WTC11 (cell line): ENCODE measurements at regions not wholly inside any gene's neighbourhood (a gene's known extent, or its start where the extent isn't known, plus 50 kb on each side); places are given as distances from the start of the nearest gene placed in this dataset.

Source experiments
- ATAC-seq: fragments of 200-7000 bp; cut with Tn5 transposase; 2 replicates; pipeline ENCODE4 v1.10.0; 2021; ENCODE audit warnings: mild to moderate bottlenecking, moderate library complexity
- CTCF ChIA-PET: fragments of 300-600 bp; sonication (Branson Sonifier 250); formaldehyde crosslinking; loops from one replicate; lab custom pipeline; 2021; ENCODE audit warnings: antibody characterized with exemption; lab: Charles Lee
- POLR2A ChIA-PET: fragments of 350-600 bp; sonication (Branson Sonifier 250); formaldehyde crosslinking; loops from one replicate; lab custom pipeline; 2021; ENCODE audit warnings: antibody characterized with exemption; lab: Charles Lee
- DNase-seq: peaks from one replicate; pipeline ENCODE4 v3.0.0; 2021; ENCODE audit warnings: low spot score
- H3K27ac Mint-ChIP-seq: 2 replicates; pipeline ENCODE4 v1.8.0; 2021; ENCODE audit warnings: mixed read lengths
- H3K27me3 Mint-ChIP-seq: 2 replicates; pipeline ENCODE4 v1.8.0; 2021; ENCODE audit warnings: low read depth, mild to moderate bottlenecking, moderate library complexity, mixed read lengths
- H3K36me3 Mint-ChIP-seq: 2 replicates; pipeline ENCODE4 v1.8.0; 2021; ENCODE audit warnings: mixed read lengths
- H3K4me1 Mint-ChIP-seq: 2 replicates; pipeline ENCODE4 v1.8.0; 2022; ENCODE audit warnings: mixed read lengths
- H3K4me3 Mint-ChIP-seq: 2 replicates; pipeline ENCODE4 v1.8.0; 2021; ENCODE audit warnings: mild to moderate bottlenecking, moderate library complexity, mixed read lengths
- H3K9me3 Mint-ChIP-seq: 2 replicates; pipeline ENCODE4 v1.8.0; 2021; ENCODE audit warnings: mixed read lengths
- CREB1 ChIP-seq: sonication (generic); formaldehyde crosslinking; IDR thresholded peaks from 2 replicates; pipeline ENCODE4 v1.8.0; 2023; ENCODE audit warnings: mild to moderate bottlenecking, missing genetic modification reagents
- FOXJ3 ChIP-seq: sonication (generic); formaldehyde crosslinking; IDR thresholded peaks from 2 replicates; pipeline ENCODE4 v1.9.0; 2021; ENCODE audit warnings: missing genetic modification reagents, mild to moderate bottlenecking, borderline replicate concordance
- FOXK1 ChIP-seq: sonication (generic); formaldehyde crosslinking; IDR thresholded peaks from 2 replicates; pipeline ENCODE4 v1.8.0; 2022; ENCODE audit warnings: mild to moderate bottlenecking, moderate library complexity, missing genetic modification reagents
- GABPB1 ChIP-seq: sonication (generic); formaldehyde crosslinking; IDR thresholded peaks from 2 replicates; pipeline ENCODE4 v1.8.1; 2023; ENCODE audit warnings: mild to moderate bottlenecking, missing genetic modification reagents
- GRHL2 ChIP-seq: fragments of 250-450 bp; sonication (Bioruptor Pico); IDR thresholded peaks from 2 replicates; pipeline ENCODE4 v1.8.0; 2022; ENCODE audit warnings: mild to moderate bottlenecking, moderate library complexity; ENCODE audit not compliant: insufficient replicate concordance, severe bottlenecking
- GTF2I ChIP-seq: fragments of 250-450 bp; sonication (Bioruptor Pico); conservative IDR thresholded peaks from 2 replicates; pipeline ENCODE4 v1.4.0; 2021; ENCODE audit warnings: mild to moderate bottlenecking
- NFATC4 ChIP-seq: fragments of 250-450 bp; sonication (Bioruptor Pico); IDR thresholded peaks from 2 replicates; pipeline ENCODE4 v1.9.0; 2021; ENCODE audit warnings: mild to moderate bottlenecking
- NFE2L1 ChIP-seq: sonication (generic); formaldehyde crosslinking; IDR thresholded peaks from 2 replicates; pipeline ENCODE4 v1.8.1; 2023; ENCODE audit warnings: missing genetic modification reagents
- NR1H2 ChIP-seq: sonication (generic); formaldehyde crosslinking; IDR thresholded peaks from 2 replicates; pipeline ENCODE4 v1.9.0; 2021; ENCODE audit warnings: mild to moderate bottlenecking, moderate library complexity, missing genetic modification reagents
- RORB ChIP-seq: fragments of 250-450 bp; sonication (Bioruptor Pico); IDR thresholded peaks from 2 replicates; pipeline ENCODE4 v1.9.0; 2021; ENCODE audit warnings: mild to moderate bottlenecking
- TEAD4 ChIP-seq: sonication (generic); formaldehyde crosslinking; IDR thresholded peaks from 2 replicates; pipeline ENCODE4 v1.8.0; 2022; ENCODE audit warnings: mild to moderate bottlenecking, missing genetic modification reagents
- ZNF219 ChIP-seq: sonication (generic); formaldehyde crosslinking; IDR thresholded peaks from 2 replicates; pipeline ENCODE4 v1.8.0; 2023; ENCODE audit warnings: missing genetic modification reagents, mild to moderate bottlenecking, borderline replicate concordance
- ZNF232 ChIP-seq: sonication (generic); formaldehyde crosslinking; IDR thresholded peaks from 2 replicates; pipeline ENCODE4 v1.8.0; 2022; ENCODE audit warnings: mild to moderate bottlenecking, missing genetic modification reagents
- ZNF317 ChIP-seq: sonication (generic); formaldehyde crosslinking; IDR thresholded peaks from 2 replicates; pipeline ENCODE4 v1.8.1; 2023; ENCODE audit warnings: low read depth, mild to moderate bottlenecking, moderate library complexity, missing genetic modification reagents, borderline replicate concordance
- ZNF396 ChIP-seq: fragments of 250-450 bp; sonication (Bioruptor Pico); IDR thresholded peaks from 2 replicates; pipeline ENCODE4 v1.8.0; 2021; ENCODE audit warnings: mild to moderate bottlenecking, moderate library complexity, borderline replicate concordance
- ZNF423 ChIP-seq: fragments of 250-450 bp; sonication (Bioruptor Pico); IDR thresholded peaks from 2 replicates; pipeline ENCODE4 v2.1.2; 2022; ENCODE audit warnings: mild to moderate bottlenecking, moderate library complexity
- TF ChIP-seq, protein P1 (sequence below): fragments of 200-600 bp; IDR thresholded peaks from 2 replicates; pipeline ENCODE4 v1.8.0; 2022; ENCODE audit warnings: antibody characterized with exemption
- TF ChIP-seq, protein P2 (sequence below): sonication (generic); formaldehyde crosslinking; IDR thresholded peaks from 2 replicates; pipeline ENCODE4 v1.8.0; 2023; ENCODE audit warnings: missing genetic modification reagents, mild to moderate bottlenecking, borderline replicate concordance
- TF ChIP-seq, protein P3 (sequence below): sonication (generic); formaldehyde crosslinking; IDR thresholded peaks from 2 replicates; pipeline ENCODE4 v1.8.0; 2022; ENCODE audit warnings: mild to moderate bottlenecking, missing genetic modification reagents

DNA sequence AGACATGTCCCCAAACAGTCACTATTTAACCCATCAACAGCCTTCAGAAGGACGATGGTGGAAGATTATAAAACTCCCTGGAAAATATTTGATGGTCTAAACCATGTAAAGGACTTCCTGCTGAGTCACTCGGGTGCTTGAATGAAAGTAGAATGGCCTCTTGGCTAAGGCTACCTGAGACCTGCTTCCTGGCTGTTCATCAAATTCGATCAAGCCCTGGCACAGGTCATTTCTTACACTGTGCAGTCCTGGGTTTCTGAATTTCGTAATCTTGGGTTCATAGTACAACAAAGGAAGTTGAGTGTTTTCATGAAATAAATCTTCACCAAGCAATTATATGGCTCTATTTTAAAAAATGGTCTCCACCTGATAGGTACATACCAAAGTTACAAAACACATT, 260.3 kb upstream of the RNF32 start:
- peaks cover 35% of the 10 kb centered on the region for H3K9me3 Mint-ChIP-seq
- H3K4me3 Mint-ChIP-seq = no peak overlapping the region
- TF ChIP-seq ZNF423 (no peak), FOXJ3 (CRISPR knock-in tag) (no peak), ZNF317 (CRISPR knock-in tag) (no peak), ZNF232 (CRISPR knock-in tag) (no peak), NR1H2 (CRISPR knock-in tag) (no peak)
- TF ChIP-seq, protein P1, sequence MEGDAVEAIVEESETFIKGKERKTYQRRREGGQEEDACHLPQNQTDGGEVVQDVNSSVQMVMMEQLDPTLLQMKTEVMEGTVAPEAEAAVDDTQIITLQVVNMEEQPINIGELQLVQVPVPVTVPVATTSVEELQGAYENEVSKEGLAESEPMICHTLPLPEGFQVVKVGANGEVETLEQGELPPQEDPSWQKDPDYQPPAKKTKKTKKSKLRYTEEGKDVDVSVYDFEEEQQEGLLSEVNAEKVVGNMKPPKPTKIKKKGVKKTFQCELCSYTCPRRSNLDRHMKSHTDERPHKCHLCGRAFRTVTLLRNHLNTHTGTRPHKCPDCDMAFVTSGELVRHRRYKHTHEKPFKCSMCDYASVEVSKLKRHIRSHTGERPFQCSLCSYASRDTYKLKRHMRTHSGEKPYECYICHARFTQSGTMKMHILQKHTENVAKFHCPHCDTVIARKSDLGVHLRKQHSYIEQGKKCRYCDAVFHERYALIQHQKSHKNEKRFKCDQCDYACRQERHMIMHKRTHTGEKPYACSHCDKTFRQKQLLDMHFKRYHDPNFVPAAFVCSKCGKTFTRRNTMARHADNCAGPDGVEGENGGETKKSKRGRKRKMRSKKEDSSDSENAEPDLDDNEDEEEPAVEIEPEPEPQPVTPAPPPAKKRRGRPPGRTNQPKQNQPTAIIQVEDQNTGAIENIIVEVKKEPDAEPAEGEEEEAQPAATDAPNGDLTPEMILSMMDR = no peak
- CTCF ChIA-PET = no interaction called here
- POLR2A ChIA-PET = no interaction called here
- DNase-seq (no peak), ATAC-seq (no peak)
- H3K27ac Mint-ChIP-seq = no peak overlapping the region
- H3K36me3 Mint-ChIP-seq = peaks cover 23% of the 10 kb centered on the region
- peaks cover 8% of the 10 kb centered on the region for H3K4me1 Mint-ChIP-seq
- H3K27me3 Mint-ChIP-seq = peaks cover 3% of the 10 kb centered on the region

DNA sequence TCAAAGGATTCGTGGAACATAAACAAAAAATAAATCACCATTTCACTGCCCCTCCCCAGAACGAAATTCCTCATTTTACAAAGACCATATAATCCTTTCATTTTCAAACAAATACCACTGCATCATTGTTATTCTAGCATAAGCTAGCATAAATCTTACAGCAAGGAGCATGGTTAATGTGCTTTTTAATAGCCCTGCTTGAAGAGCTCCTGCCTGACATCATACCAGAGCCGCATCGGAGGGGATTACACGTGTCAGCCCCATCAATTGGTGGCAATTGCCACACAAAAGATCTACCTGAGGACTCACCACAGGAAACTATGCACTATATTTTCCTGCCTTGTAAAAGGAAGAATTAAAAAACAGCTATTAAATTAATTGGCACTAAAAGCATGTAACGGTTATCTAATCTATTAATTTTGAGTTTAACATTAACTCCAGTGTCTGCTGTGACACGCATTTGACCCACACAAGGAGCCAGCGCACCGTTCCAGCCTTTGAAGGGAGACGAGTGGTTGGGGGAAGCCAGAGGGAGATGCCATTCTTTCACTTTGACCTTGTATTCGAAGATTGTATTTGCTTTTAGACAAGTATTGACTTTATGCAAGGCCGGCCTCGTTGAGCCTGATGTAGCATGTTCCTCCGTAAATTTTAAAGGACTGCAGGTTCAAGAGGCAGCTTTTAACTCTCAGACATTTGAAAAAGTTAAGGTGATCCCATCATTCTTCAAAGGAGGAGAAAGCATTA, 261.1 kb upstream of the RNF32 start:
- ATAC-seq = no peak
- H3K27ac Mint-ChIP-seq = no peak overlapping the region
- TF ChIP-seq ZNF219 (CRISPR knock-in tag) (no peak), CREB1 (CRISPR knock-in tag) (no peak), NR1H2 (CRISPR knock-in tag) (no peak), GABPB1 (no peak), RORB (CRISPR knock-in tag) (no peak), GTF2I (CRISPR knock-in tag) (no peak), GRHL2 (CRISPR knock-in tag) (no peak), ZNF396 (CRISPR knock-in tag) (no peak), NFE2L1 (CRISPR knock-in tag) (no peak), FOXK1 (CRISPR knock-in tag) (no peak), FOXJ3 (CRISPR knock-in tag) (no peak), TEAD4 (CRISPR knock-in tag) (no peak), NFATC4 (CRISPR knock-in tag) (no peak)
- TF ChIP-seq, protein P2, sequence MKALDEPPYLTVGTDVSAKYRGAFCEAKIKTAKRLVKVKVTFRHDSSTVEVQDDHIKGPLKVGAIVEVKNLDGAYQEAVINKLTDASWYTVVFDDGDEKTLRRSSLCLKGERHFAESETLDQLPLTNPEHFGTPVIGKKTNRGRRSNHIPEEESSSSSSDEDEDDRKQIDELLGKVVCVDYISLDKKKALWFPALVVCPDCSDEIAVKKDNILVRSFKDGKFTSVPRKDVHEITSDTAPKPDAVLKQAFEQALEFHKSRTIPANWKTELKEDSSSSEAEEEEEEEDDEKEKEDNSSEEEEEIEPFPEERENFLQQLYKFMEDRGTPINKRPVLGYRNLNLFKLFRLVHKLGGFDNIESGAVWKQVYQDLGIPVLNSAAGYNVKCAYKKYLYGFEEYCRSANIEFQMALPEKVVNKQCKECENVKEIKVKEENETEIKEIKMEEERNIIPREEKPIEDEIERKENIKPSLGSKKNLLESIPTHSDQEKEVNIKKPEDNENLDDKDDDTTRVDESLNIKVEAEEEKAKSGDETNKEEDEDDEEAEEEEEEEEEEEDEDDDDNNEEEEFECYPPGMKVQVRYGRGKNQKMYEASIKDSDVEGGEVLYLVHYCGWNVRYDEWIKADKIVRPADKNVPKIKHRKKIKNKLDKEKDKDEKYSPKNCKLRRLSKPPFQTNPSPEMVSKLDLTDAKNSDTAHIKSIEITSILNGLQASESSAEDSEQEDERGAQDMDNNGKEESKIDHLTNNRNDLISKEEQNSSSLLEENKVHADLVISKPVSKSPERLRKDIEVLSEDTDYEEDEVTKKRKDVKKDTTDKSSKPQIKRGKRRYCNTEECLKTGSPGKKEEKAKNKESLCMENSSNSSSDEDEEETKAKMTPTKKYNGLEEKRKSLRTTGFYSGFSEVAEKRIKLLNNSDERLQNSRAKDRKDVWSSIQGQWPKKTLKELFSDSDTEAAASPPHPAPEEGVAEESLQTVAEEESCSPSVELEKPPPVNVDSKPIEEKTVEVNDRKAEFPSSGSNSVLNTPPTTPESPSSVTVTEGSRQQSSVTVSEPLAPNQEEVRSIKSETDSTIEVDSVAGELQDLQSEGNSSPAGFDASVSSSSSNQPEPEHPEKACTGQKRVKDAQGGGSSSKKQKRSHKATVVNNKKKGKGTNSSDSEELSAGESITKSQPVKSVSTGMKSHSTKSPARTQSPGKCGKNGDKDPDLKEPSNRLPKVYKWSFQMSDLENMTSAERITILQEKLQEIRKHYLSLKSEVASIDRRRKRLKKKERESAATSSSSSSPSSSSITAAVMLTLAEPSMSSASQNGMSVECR = no peak
- TF ChIP-seq, protein P3, sequence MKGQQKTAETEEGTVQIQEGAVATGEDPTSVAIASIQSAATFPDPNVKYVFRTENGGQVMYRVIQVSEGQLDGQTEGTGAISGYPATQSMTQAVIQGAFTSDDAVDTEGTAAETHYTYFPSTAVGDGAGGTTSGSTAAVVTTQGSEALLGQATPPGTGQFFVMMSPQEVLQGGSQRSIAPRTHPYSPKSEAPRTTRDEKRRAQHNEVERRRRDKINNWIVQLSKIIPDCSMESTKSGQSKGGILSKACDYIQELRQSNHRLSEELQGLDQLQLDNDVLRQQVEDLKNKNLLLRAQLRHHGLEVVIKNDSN = no peak
- POLR2A ChIA-PET = no interaction called here
- CTCF ChIA-PET = no interaction called here
- DNase-seq = no peak
- peaks cover 37% of the 10 kb centered on the region for H3K9me3 Mint-ChIP-seq
- peaks cover 3% of the 10 kb centered on the region for H3K27me3 Mint-ChIP-seq
- peaks cover 8% of the 10 kb centered on the region for H3K4me1 Mint-ChIP-seq
- no peak overlapping the region for H3K4me3 Mint-ChIP-seq
- H3K36me3 Mint-ChIP-seq = peaks cover 25% of the 10 kb centered on the region
